PFSK-1 (cell line): ENCODE measurements at regions not wholly inside any gene's neighbourhood (a gene's known extent, or its start where the extent isn't known, plus 50 kb on each side); places are given as distances from the start of the nearest gene placed in this dataset.

Experiments
- FOXP2 ChIP-seq: optimal IDR thresholded peaks from 2 replicates; pipeline ENCODE3; 2011; ENCODE audit warnings: borderline replicate concordance, control low read depth, inconsistent platforms; ENCODE audit not compliant: insufficient read depth; ENCODE audit errors: extremely low read length, extremely low read depth
- POLR2AphosphoS5 ChIP-seq: IDR thresholded peaks from 2 replicates; pipeline ENCODE4 v1.6.1; 2012; ENCODE audit warnings: low read depth, mild to moderate bottlenecking, control low read depth, low read length, moderate library complexity
- REST ChIP-seq, 2 experiments: IDR thresholded peaks; 2 replicates each; pipeline versions ENCODE4 v1.6.1 to v1.8.0; 2011 to 2012; ENCODE audit warnings: low read depth in 2 of 2, low read length in 2 of 2, control low read depth in 1 of 2, inconsistent platforms in 1 of 2, mild to moderate bottlenecking in 1 of 2, moderate library complexity in 1 of 2; ENCODE audit not compliant: insufficient read depth in 1 of 2
- SIN3A ChIP-seq: IDR thresholded peaks from 2 replicates; pipeline ENCODE4 v1.6.1; 2012; ENCODE audit warnings: mild to moderate bottlenecking, low read length, moderate library complexity, borderline replicate concordance; ENCODE audit not compliant: insufficient read depth
- TAF1 ChIP-seq: IDR thresholded peaks from 2 replicates; pipeline ENCODE4 v1.6.1; 2012; ENCODE audit warnings: low read length, control low read depth, borderline replicate concordance; ENCODE audit not compliant: insufficient read depth

- TF ChIP-seq FOXP2 (no peak), TAF1 (no peak), POLR2AphosphoS5 (no peak), REST (IDR thresholded peaks at IDR 0.05; ENCODE audit: insufficient read depth in 1 of 2, low read depth in 2 of 2, low read length in 2 of 2) (no peak), SIN3A (no peak)
Measured at GRCh38 chr2:235399895-235400294, 93.9 kb upstream of the AGAP1 start.

GRCh38 chr2:235402422-235402821 lies 91.4 kb upstream of the AGAP1 start:
- TF ChIP-seq SIN3A (no peak), TAF1 (no peak), POLR2AphosphoS5 (no peak), REST (IDR thresholded peaks at IDR 0.05; ENCODE audit: insufficient read depth in 1 of 2, low read depth in 2 of 2, low read length in 2 of 2) (no peak), FOXP2 (no peak)

GRCh38 chr2:235405612-235406361 lies 88.1 kb upstream of the AGAP1 start:
- TF ChIP-seq SIN3A (no peak), FOXP2 (no peak), TAF1 (no peak), REST (IDR thresholded peaks at IDR 0.05; ENCODE audit: insufficient read depth in 1 of 2, low read depth in 2 of 2, low read length in 2 of 2) (no peak), POLR2AphosphoS5 (no peak)

- TF ChIP-seq POLR2AphosphoS5 (no peak), REST (IDR thresholded peaks at IDR 0.05; ENCODE audit: insufficient read depth in 1 of 2, low read depth in 2 of 2, low read length in 2 of 2) (no peak), FOXP2 (no peak), SIN3A (no peak), TAF1 (no peak)
Measured at GRCh38 chr2:235406430-235406829, 87.4 kb upstream of the AGAP1 start.
